Bronchial epithelial cell (primary cell): ENCODE measurements at regions not wholly inside any gene's neighbourhood (a gene's known extent, or its start where the extent isn't known, plus 50 kb on each side); places are given as distances from the start of the nearest gene placed in this dataset.
A peak's percentile ranks its signal among the peaks of the same experiment; 100 is the strongest.

Experiments used
- DNase-seq: peaks from one replicate; pipeline ENCODE4 v3.0.0-alpha.2; 2010; ENCODE audit warnings: low read depth
- FAIRE-seq: peaks from 2 replicates; lab custom pipeline; 2011; peaks lifted over from hg19 to GRCh38; lab: Jason Lieb, UNC
- H3K27me3 ChIP-seq: 2 replicates; pipeline ENCODE4 v1.5.1; 2011; ENCODE audit warnings: low read length; ENCODE audit not compliant: control insufficient read depth, insufficient read depth
- H3K36me3 ChIP-seq: 2 replicates; pipeline ENCODE4 v1.5.1; 2011; ENCODE audit warnings: low read length; ENCODE audit not compliant: control insufficient read depth, insufficient read depth
- H3K4me3 ChIP-seq: 2 replicates; pipeline ENCODE4 v1.5.1; 2011; ENCODE audit warnings: mild to moderate bottlenecking, low read depth, low read length, control low read depth
- TF ChIP-seq, protein P1 (sequence below): IDR thresholded peaks from 2 replicates; pipeline ENCODE4 v1.5.1; 2011; ENCODE audit warnings: mild to moderate bottlenecking, moderate library complexity, low read length, control low read depth, inconsistent platforms; ENCODE audit not compliant: insufficient read depth, severe bottlenecking

DNA sequence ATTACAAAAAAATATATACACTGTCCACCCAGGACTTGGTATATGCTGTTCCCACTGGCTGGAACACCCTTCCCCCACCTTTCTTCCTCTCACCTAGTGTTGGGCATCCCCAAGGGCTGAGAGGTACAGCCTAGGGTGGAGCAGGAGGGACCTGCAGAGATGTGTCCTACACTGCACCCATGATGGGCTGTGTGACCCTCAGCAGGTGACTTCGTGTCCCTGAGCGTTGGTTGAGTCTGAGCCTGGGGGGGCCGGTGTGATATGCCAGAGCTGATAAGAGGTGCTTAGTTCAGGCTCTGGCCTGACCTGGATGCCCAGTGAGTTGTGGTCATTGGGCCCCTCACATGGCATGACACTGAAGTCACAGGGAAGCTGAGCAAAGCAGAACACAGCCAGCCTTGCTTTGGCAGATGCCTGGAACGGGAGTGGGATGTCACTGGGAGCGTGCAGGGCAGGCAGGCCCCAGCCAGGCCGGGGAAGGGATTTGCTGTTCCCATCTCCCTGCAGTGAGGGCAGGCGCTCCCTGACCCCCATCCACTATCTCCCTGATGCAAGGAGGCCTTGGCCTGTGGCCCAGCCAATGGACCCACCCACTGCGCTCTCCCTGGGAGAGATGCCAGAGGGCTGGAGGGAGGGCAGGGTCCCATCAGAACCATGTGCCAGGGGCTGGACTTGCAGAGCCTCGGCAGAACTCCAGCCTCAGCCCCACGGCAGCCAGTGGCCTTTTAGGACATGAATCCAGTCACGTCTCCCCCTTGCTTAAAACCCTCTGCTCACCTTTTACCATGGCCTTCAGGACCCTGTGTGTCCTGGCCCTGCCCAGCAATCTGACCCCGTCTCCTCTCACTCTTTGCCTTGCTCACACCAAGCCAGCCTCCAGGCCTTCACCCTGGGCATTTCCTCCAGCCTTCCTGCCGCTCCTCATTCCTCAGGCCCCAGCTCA lies 138.9 kb downstream of the MN1 start:
- Histone ChIP-seq H3K27me3 (no peaks in the 10 kb centered on the region), H3K4me3 (no peak overlapping the region), H3K36me3 (no peaks in the 10 kb centered on the region)
- DNase-seq (no peak), FAIRE-seq (no peak)
- TF ChIP-seq, protein P1, sequence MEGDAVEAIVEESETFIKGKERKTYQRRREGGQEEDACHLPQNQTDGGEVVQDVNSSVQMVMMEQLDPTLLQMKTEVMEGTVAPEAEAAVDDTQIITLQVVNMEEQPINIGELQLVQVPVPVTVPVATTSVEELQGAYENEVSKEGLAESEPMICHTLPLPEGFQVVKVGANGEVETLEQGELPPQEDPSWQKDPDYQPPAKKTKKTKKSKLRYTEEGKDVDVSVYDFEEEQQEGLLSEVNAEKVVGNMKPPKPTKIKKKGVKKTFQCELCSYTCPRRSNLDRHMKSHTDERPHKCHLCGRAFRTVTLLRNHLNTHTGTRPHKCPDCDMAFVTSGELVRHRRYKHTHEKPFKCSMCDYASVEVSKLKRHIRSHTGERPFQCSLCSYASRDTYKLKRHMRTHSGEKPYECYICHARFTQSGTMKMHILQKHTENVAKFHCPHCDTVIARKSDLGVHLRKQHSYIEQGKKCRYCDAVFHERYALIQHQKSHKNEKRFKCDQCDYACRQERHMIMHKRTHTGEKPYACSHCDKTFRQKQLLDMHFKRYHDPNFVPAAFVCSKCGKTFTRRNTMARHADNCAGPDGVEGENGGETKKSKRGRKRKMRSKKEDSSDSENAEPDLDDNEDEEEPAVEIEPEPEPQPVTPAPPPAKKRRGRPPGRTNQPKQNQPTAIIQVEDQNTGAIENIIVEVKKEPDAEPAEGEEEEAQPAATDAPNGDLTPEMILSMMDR: no peak

DNA sequence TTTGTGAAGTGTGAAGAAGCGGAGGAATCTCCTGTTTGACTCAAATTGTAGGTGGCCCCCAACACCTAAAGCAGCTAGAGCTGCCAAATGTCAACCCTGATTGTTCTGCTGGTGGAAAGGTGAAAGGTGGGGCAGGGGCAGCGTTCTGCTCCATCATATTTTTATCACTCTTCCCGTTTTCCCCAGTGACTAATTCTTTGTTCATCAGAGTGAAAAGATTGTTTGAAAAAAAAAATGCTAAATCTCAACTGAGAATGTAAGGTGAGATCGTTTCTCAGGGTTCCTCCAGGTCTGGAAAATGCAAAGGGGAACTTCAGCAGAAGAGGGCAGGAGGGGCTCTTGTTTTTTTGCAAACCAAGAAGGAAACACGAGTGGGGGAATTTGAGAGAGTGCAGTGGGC lies 137.7 kb downstream of the MN1 start:
- TF ChIP-seq, protein P1: no peak
- Histone ChIP-seq H3K4me3 (no peak overlapping the region), H3K36me3 (no peaks in the 10 kb centered on the region), H3K27me3 (no peaks in the 10 kb centered on the region)
- DNase-seq (peak; percentile 53), FAIRE-seq (no peak)

DNA sequence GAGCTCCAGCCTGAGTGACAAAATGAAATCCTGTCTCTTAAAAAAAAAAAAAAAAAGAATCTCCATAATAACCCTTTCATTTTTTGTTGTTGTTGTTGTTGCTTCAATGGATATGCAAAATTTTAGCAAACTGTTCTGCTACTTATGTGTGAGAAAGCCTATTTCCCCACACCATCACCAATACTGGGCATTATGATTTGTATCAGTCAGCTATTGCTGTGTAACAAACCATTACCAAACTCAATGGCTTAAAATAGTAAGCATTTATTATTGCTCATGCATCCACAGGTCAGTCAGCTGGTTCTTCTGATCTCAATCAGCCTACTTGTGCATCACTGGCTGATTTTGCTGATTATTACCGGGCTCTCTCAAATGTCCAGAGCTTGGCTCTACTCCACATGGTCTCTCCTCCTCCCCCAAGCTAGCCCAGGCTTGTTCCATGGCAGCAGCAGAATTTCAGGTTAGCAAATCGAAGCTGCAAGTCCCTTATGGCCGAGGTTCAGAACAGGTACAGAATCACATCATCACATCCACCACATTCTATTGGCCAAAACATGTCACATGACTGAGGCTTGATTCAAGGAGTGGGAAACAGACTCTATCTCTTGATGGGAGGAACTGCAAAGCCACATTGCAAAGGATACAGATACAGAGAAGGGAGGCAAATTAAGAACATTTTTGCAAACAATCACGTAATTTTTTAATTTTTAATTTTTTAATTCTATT lies 135.1 kb downstream of the MN1 start:
- TF ChIP-seq, protein P1: no peak
- FAIRE-seq (no peak), DNase-seq (no peak)
- H3K36me3 ChIP-seq: no peaks in the 10 kb centered on the region
- no peak overlapping the region for H3K4me3 ChIP-seq
- H3K27me3 ChIP-seq: no peaks in the 10 kb centered on the region

DNA sequence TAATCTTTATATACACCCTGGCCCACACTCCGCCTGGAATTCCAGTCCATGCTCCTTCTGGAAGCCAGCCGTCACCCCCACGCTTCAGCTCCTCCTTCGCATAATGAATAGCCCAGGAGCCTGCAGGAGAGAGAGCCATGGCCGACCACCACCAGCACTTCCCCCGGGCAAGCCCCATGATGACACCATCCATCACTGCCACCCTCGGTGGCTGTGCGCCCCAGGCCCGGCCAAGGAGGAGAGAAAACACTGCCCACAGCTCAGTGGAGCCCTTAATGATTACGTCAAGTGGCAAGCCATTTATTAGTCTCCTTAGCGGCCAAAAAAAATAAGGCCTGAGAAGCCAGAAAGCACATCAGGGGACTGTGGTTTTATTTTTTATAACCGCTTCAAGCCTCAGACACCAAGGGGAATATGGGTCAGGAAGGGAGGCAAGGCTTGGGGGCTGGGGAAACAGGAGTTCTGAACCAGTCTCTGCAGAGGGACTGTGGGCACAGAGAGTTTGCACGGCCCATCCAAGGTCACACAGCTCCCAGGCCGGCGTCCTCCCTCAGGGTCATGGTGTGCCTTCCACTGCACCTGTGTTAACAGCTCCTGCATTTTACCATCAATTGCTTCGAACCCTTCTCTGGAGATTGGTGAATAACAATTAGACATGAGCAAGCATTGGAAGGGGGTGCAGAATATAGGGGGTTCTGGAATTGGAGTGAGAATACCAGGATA lies 134.3 kb downstream of the MN1 start:
- Histone ChIP-seq H3K4me3 (no peak overlapping the region), H3K27me3 (no peaks in the 10 kb centered on the region), H3K36me3 (no peaks in the 10 kb centered on the region)
- DNase-seq: no peak
- no peak for FAIRE-seq
- TF ChIP-seq, protein P1: no peak

DNA sequence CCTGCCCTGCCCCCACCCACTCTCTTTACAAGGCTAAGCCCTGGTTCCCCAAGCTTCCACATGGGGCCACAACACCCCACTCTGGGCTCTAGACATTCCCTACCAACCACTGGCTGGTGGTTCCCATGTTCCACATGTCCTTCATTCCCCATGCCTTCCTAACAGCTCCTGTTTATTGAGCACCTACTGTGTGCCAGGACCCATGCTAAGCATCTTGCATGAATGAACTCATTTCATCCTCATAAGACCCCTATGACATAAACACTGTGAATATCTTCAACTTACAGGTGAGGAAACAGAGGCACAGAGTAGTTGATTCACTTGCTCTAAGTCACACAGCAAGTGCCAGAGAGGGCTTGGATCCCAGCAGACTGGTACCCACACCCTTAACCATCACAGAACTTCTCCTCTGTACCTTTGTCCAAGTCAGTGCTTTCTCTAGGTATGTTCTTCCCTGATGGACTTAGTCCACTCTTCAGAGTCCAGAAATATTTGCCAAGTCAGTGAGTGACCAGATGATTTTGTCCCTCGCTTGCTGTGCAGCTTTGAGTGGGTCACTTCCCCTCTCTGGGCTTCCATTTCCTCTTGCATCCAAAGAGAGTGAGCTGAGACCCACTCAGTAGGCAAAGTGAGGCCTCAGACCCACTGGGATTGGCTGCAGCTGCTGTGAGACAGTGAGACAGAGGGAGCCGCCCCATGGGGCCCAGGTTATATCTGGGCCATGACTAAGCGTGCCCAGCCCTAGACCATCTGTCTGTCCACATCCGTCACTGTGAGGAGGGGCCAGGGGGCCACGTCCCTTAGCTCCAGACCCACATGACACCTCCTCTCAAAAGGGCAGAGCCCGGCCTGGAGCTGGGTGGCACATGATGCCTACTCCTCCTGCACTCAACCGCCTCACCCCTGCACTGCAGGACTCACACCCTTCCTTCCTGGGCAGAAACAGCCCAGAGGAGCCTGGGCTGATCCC lies 132.4 kb downstream of the MN1 start:
- no peaks in the 10 kb centered on the region for H3K36me3 ChIP-seq
- peak; percentile 58 for DNase-seq
- TF ChIP-seq, protein P1: no peak
- no peak for FAIRE-seq
- H3K4me3 ChIP-seq: no peak overlapping the region
- no peaks in the 10 kb centered on the region for H3K27me3 ChIP-seq
